ENCODE measurements at regions not wholly inside any gene's neighbourhood (a gene's known extent, or its start where the extent isn't known, plus 50 kb on each side); places are given as distances from the start of the nearest gene placed in this dataset.

GRCh38 chr16:5852151-5852550 lies 754.6 kb upstream of the EEF2KMT start:
- no peak for TF ChIP-seq REST (IDR thresholded peaks at IDR 0.05; ENCODE audit: insufficient read depth in 1 of 2, low read depth in 2 of 2, low read length in 2 of 2)
- TF ChIP-seq TAF1 (IDR thresholded peaks at IDR 0.05; ENCODE audit: borderline replicate concordance, insufficient read depth, low read length) = no peak

GRCh38 chr16:5851393-5851982 lies 753.9 kb upstream of the EEF2KMT start:
- TF ChIP-seq SIN3A (IDR thresholded peaks at IDR 0.05; ENCODE audit: borderline replicate concordance, insufficient read depth, low read length) = no peak
- no peak for TF ChIP-seq FOXP2 (optimal IDR thresholded peaks at IDR 0.05; ENCODE audit: borderline replicate concordance, extremely low read depth, extremely low read length, insufficient read depth)
- TF ChIP-seq REST (IDR thresholded peaks at IDR 0.05; ENCODE audit: insufficient read depth in 1 of 2, low read depth in 2 of 2, low read length in 2 of 2) = no peak
- TF ChIP-seq TAF1 (IDR thresholded peaks at IDR 0.05; ENCODE audit: borderline replicate concordance, insufficient read depth, low read length) = no peak
- TF ChIP-seq POLR2AphosphoS5 (IDR thresholded peaks at IDR 0.05; ENCODE audit: low read depth, low read length) = no peak

GRCh38 chr16:5850632-5851392 lies 753.2 kb upstream of the EEF2KMT start:
- TF ChIP-seq FOXP2 (optimal IDR thresholded peaks at IDR 0.05; ENCODE audit: borderline replicate concordance, extremely low read depth, extremely low read length, insufficient read depth) (no peak), TAF1 (IDR thresholded peaks at IDR 0.05; ENCODE audit: borderline replicate concordance, insufficient read depth, low read length) (no peak), REST (IDR thresholded peaks at IDR 0.05; ENCODE audit: insufficient read depth in 1 of 2, low read depth in 2 of 2, low read length in 2 of 2) (no peak), POLR2AphosphoS5 (IDR thresholded peaks at IDR 0.05; ENCODE audit: low read depth, low read length) (no peak), SIN3A (IDR thresholded peaks at IDR 0.05; ENCODE audit: borderline replicate concordance, insufficient read depth, low read length) (no peak)

- TF ChIP-seq TAF1 (IDR thresholded peaks at IDR 0.05; ENCODE audit: borderline replicate concordance, insufficient read depth, low read length) (no peak), SIN3A (IDR thresholded peaks at IDR 0.05; ENCODE audit: borderline replicate concordance, insufficient read depth, low read length) (no peak), POLR2AphosphoS5 (IDR thresholded peaks at IDR 0.05; ENCODE audit: low read depth, low read length) (no peak)
These were observed 747.5 kb upstream of the EEF2KMT start for GRCh38 chr16:5845046-5845445.

GRCh38 chr16:5841974-5842373 lies 744.4 kb upstream of the EEF2KMT start:
- TF ChIP-seq REST (IDR thresholded peaks at IDR 0.05; ENCODE audit: insufficient read depth in 1 of 2, low read depth in 2 of 2, low read length in 2 of 2) (no peak), FOXP2 (optimal IDR thresholded peaks at IDR 0.05; ENCODE audit: borderline replicate concordance, extremely low read depth, extremely low read length, insufficient read depth) (no peak), SIN3A (IDR thresholded peaks at IDR 0.05; ENCODE audit: borderline replicate concordance, insufficient read depth, low read length) (no peak), TAF1 (IDR thresholded peaks at IDR 0.05; ENCODE audit: borderline replicate concordance, insufficient read depth, low read length) (no peak), POLR2AphosphoS5 (IDR thresholded peaks at IDR 0.05; ENCODE audit: low read depth, low read length) (no peak)
